Prostate gland (tissue), 2 donors: ENCODE measurements at regions not wholly inside any gene's neighbourhood (a gene's known extent, or its start where the extent isn't known, plus 50 kb on each side); places are given as distances from the start of the nearest gene placed in this dataset.
"Not testable (repeated sequence)": the region's sequence is repeated elsewhere in the genome, so short reads cannot be mapped to it uniquely, and the experiment has no call there.

Experiments
- DNase-seq: peaks from one replicate; pipeline ENCODE4 v3.0.0-alpha.2; 2019; ENCODE audit warnings: low spot score
- H3K27ac ChIP-seq, 2 donors: fragments of 200-600 bp; sonication (generic); 2 replicates each; pipeline ENCODE4 v1.5.1; 2017 to 2019
- H3K27me3 ChIP-seq: fragments of 200-600 bp; sonication (generic); replicated peaks from 2 replicates; pipeline ENCODE4 v1.5.1; 2019; ENCODE audit not compliant: insufficient read depth
- H3K36me3 ChIP-seq, 2 donors: fragments of 200-600 bp; sonication (generic); 1 replicate in 1 of 2; 2 replicates in 1 of 2; pipeline versions ENCODE4 v1.5.1 to v1.8.1; 2017 to 2019
- H3K4me1 ChIP-seq: fragments of 200-600 bp; sonication (generic); replicated peaks from 2 replicates; pipeline ENCODE4 v1.5.1; 2019
- H3K4me3 ChIP-seq, 2 donors: fragments of 200-600 bp; sonication (generic); 2 replicates each; pipeline ENCODE4 v1.5.1; 2017 to 2019
- H3K9me3 ChIP-seq: fragments of 200-600 bp; sonication (generic); 2 replicates; pipeline ENCODE4 v1.5.1; 2017
- POLR2A ChIP-seq: fragments of 450-650 bp; IDR thresholded peaks from one replicate; pipeline ENCODE4 v1.6.1; 2016; ENCODE audit warnings: antibody characterized with exemption, mild to moderate bottlenecking
- POLR2AphosphoS5 ChIP-seq: sonication (generic); formaldehyde crosslinking; IDR thresholded peaks from one replicate; pipeline ENCODE4 v1.6.1; 2017; ENCODE audit warnings: antibody characterized with exemption
- WGBS: methylation state at CpG from one replicate; pipeline ENCODE4 v1.1.5; 2018; 5-methylcytosine and 5-hydroxymethylcytosine counted together
- intact Hi-C: fragments of 100-400 bp; cut with DNase I; formaldehyde crosslinking; loops from one replicate; pipeline ENCODE4 v1.14.2; 2022
- TF ChIP-seq, protein P1 (sequence below), 4 experiments: fragments of 200-600 bp in 2 of 4; fragments of 450-650 bp in 2 of 4; sonication (generic) in 2 of 4; IDR thresholded peaks; 1 replicate in 3 of 4; 2 replicates in 1 of 4; pipeline ENCODE4 v1.5.1; 2016 to 2019; ENCODE audit warnings: antibody characterized with exemption in 4 of 4, mild to moderate bottlenecking in 2 of 4, moderate library complexity in 2 of 4

GRCh38 chr3:40681658-40682055 lies 156.9 kb downstream of the ZNF621 start:
- Histone ChIP-seq H3K4me1 (no peaks in the 10 kb centered on the region), H3K36me3 (no peaks in the 10 kb centered on the region), H3K27ac (no peak overlapping the region), H3K27me3 (no peaks in the 10 kb centered on the region), H3K9me3 (no peaks in the 10 kb centered on the region), H3K4me3 (no peak overlapping the region)
- no peak for DNase-seq
- 38% methylated on average over 1 of the region's 1 CpG for WGBS
- TF ChIP-seq, protein P1, sequence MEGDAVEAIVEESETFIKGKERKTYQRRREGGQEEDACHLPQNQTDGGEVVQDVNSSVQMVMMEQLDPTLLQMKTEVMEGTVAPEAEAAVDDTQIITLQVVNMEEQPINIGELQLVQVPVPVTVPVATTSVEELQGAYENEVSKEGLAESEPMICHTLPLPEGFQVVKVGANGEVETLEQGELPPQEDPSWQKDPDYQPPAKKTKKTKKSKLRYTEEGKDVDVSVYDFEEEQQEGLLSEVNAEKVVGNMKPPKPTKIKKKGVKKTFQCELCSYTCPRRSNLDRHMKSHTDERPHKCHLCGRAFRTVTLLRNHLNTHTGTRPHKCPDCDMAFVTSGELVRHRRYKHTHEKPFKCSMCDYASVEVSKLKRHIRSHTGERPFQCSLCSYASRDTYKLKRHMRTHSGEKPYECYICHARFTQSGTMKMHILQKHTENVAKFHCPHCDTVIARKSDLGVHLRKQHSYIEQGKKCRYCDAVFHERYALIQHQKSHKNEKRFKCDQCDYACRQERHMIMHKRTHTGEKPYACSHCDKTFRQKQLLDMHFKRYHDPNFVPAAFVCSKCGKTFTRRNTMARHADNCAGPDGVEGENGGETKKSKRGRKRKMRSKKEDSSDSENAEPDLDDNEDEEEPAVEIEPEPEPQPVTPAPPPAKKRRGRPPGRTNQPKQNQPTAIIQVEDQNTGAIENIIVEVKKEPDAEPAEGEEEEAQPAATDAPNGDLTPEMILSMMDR (IDR thresholded peaks at IDR 0.05) = no peak
- TF ChIP-seq POLR2AphosphoS5 = no peak
- TF ChIP-seq POLR2A = no peak
- intact Hi-C loops = no loop called here

GRCh38 chr3:40689837-40690236 lies 165.1 kb downstream of the ZNF621 start:
- H3K4me1 ChIP-seq = peaks cover 8% of the 10 kb centered on the region
- no peaks in the 10 kb centered on the region for H3K36me3 ChIP-seq
- peak overlapping the region; percentile 80 for H3K27ac ChIP-seq
- TF ChIP-seq POLR2A (no peak), POLR2AphosphoS5 (no peak)
- TF ChIP-seq, protein P1 (IDR thresholded peaks at IDR 0.05) = no peak
- H3K9me3 ChIP-seq = no peaks in the 10 kb centered on the region
- intact Hi-C loops = no loop called here
- H3K27me3 ChIP-seq = no peaks in the 10 kb centered on the region
- DNase-seq = no peak
- H3K4me3 ChIP-seq = no peak overlapping the region
- WGBS = 48% methylated on average over 1 of the region's 1 CpG

- peak overlapping the region; percentile 80 for H3K27ac ChIP-seq
- TF ChIP-seq POLR2AphosphoS5 (peak; percentile 82), POLR2A (no peak)
- TF ChIP-seq, protein P1 (IDR thresholded peaks at IDR 0.05) = no peak
- DNase-seq = peak; percentile 94
- no peaks in the 10 kb centered on the region for H3K36me3 ChIP-seq
- no peaks in the 10 kb centered on the region for H3K9me3 ChIP-seq
- no peaks in the 10 kb centered on the region for H3K27me3 ChIP-seq
- 15% methylated on average over 9 of the region's 9 CpGs for WGBS
- peaks cover 8% of the 10 kb centered on the region for H3K4me1 ChIP-seq
- intact Hi-C loops = no loop called here
- peak overlapping the region in 1 of 2 donors; percentile 5 for H3K4me3 ChIP-seq
Measured at GRCh38 chr3:40690749-40691451, 166.1 kb downstream of the ZNF621 start.

GRCh38 chr3:40691452-40691861 lies 166.7 kb downstream of the ZNF621 start:
- Histone ChIP-seq H3K36me3 (no peaks in the 10 kb centered on the region), H3K9me3 (no peaks in the 10 kb centered on the region), H3K27me3 (no peaks in the 10 kb centered on the region), H3K4me1 (peaks cover 8% of the 10 kb centered on the region), H3K4me3 (no peak overlapping the region), H3K27ac (peak overlapping the region; percentile 80)
- peak; percentile 51 for DNase-seq
- intact Hi-C loops = no loop called here
- 40% methylated on average over 4 of the region's 4 CpGs for WGBS
- no peak for TF ChIP-seq POLR2A
- no peak for TF ChIP-seq POLR2AphosphoS5
- TF ChIP-seq, protein P1 (IDR thresholded peaks at IDR 0.05) = no peak

GRCh38 chr3:40695848-40696247 lies 171.1 kb downstream of the ZNF621 start:
- Histone ChIP-seq H3K27ac (no peak overlapping the region), H3K36me3 (no peaks in the 10 kb centered on the region), H3K27me3 (no peaks in the 10 kb centered on the region), H3K4me1 (peaks cover 5% of the 10 kb centered on the region), H3K9me3 (no peaks in the 10 kb centered on the region), H3K4me3 (no peak overlapping the region)
- intact Hi-C loops = no loop called here
- WGBS = 66% methylated on average over 2 of the region's 2 CpGs
- DNase-seq = no peak
- no peak for TF ChIP-seq POLR2AphosphoS5

DNA sequence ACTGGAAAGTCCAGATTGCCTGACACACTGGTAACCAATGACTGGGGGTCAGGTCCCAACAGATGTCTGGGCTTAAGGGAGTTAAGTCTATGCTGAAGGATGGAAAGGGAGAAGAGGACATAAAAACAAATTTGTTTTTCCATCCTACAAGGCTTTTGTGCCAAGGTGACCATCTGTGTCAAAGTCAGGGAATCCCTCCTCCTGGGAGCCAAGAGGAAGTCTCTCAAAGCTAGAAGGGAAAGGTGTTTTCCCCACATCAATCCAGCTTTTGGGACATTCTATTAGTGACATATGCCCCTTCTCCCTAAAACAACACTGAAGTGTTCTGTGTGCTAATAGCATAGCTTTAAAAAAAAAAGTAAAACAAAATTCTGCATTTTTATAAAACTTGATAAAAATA lies 173.9 kb downstream of the ZNF621 start:
- H3K27ac ChIP-seq, intact Hi-C loops, H3K4me3 ChIP-seq, H3K36me3 ChIP-seq, DNase-seq, H3K4me1 ChIP-seq, H3K9me3 ChIP-seq, H3K27me3 ChIP-seq: not testable (repeated sequence)
